Right lobe of liver (tissue), 6 donors: ENCODE measurements at regions not wholly inside any gene's neighbourhood (a gene's known extent, or its start where the extent isn't known, plus 50 kb on each side); places are given as distances from the start of the nearest gene placed in this dataset.
"Not testable (repeated sequence)": the region's sequence is repeated elsewhere in the genome, so short reads cannot be mapped to it uniquely, and the experiment has no call there.

Experiments used
- ATAC-seq, 4 donors: fragments of 200-7000 bp; cut with Tn5 transposase; one replicate each; pipeline ENCODE4 v1.9.1; 2020; ENCODE audit warnings: mild to moderate bottlenecking in 4 of 4, moderate library complexity in 4 of 4
- DNase-seq, 3 donors: peaks; one replicate each; pipeline ENCODE4 v3.0.0-alpha.2; 2020
- H3K27ac ChIP-seq, 3 donors: fragments of 200-600 bp; one replicate each; pipeline ENCODE4 v1.8.0; 2022
- H3K27me3 ChIP-seq, 2 donors: fragments of 200-600 bp; one replicate each; pipeline ENCODE4 v1.8.0; 2022
- H3K36me3 ChIP-seq, 4 donors: fragments of 200-600 bp; sonication (generic) in 1 of 4; one replicate each; pipeline versions ENCODE4 v1.5.1 to v1.8.0; 2017 to 2022; ENCODE audit warnings: control low read depth in 1 of 4
- H3K4me1 ChIP-seq, 4 donors: fragments of 200-600 bp; sonication (generic) in 1 of 4; one replicate each; pipeline versions ENCODE4 v1.5.1 to v1.8.0; 2017 to 2022; ENCODE audit warnings: control low read depth in 1 of 4
- H3K4me3 ChIP-seq, 3 donors: fragments of 200-600 bp; one replicate each; pipeline ENCODE4 v1.8.0; 2022
- H3K9me3 ChIP-seq, 4 donors: fragments of 200-600 bp; sonication (generic) in 1 of 4; one replicate each; pipeline versions ENCODE4 v1.5.1 to v1.8.0; 2017 to 2022; ENCODE audit warnings: control low read depth in 1 of 4
- POLR2A ChIP-seq: fragments of 450-650 bp; IDR thresholded peaks from one replicate; pipeline ENCODE4 v1.6.1; 2017; ENCODE audit warnings: antibody characterized with exemption, mild to moderate bottlenecking
- WGBS: methylation state at CpG from one replicate; pipeline ENCODE4 v1.1.6; 2018; ENCODE audit warnings: low coverage, low lambda C conversion rate; ENCODE audit not compliant: insufficient coverage; ENCODE audit errors: missing lambda C conversion rate; 5-methylcytosine and 5-hydroxymethylcytosine counted together
- intact Hi-C, 2 donors: fragments of 100-400 bp; cut with DNase I; formaldehyde crosslinking; loops; one replicate each; pipeline versions ENCODE4 v1.11.2 to v1.14.1; 2022
- TF ChIP-seq, protein P1 (sequence below), 4 donors: fragments of 200-600 bp in 3 of 4; fragments of 450-650 bp in 1 of 4; IDR thresholded peaks; one replicate each; pipeline versions ENCODE4 v1.5.1 to v1.8.0; 2016 to 2022; ENCODE audit warnings: antibody characterized with exemption in 4 of 4, mild to moderate bottlenecking in 2 of 4
- donor health status: DM: no; HTN: yes; CAD: no.
- donor health status: DM: no; HTN: no; CAD: no.
- donor health status: DM: no; HTN: no; CAD: no.
- donor health status: DM: no; HTN: yes; CAD: no.
- donor health status: DM: no; HTN: yes; CAD: no.

DNA sequence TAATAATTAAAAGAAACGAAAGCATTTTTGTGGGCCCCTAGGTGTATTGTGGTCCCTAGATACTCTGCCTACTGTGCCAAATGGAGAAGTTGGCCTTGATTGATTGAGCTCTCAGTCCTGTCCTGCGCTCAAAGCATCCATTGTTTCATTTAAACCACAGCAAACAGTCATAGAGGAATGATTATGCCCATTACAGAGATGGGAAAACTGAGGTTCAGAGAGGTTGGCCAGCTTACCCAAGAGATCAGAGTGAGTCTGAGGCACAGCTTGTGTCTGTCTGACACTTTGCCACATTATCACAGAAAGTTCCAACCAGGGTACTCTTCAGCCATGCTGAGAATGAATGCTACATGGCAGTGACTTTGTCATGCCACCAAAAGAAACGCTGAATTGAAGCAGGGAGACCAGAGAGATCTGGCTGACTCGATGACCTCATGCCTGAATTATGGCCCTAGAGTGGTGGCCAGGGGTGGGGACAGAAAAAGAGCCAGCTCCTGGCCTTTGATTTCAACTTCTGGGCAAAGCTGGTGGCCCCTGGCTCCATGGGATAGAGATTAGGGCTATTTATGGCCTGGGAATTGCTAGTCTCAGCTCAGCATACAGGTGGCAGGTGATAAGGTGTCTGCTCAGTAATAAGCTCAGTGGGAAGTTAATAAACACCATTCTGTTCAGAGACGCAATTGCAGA, 180.5 kb downstream of the MIAT start:
- Histone ChIP-seq H3K27me3 (no peaks in the 10 kb centered on the region), H3K36me3 (no peaks in the 10 kb centered on the region), H3K9me3 (no peaks in the 10 kb centered on the region), H3K4me1 (no peaks in the 10 kb centered on the region), H3K27ac (no peak overlapping the region), H3K4me3 (no peak overlapping the region)
- DNase-seq (no peak), ATAC-seq (no peak)
- intact Hi-C loops = no loop called here
- 44% methylated on average over 5 of the region's 5 CpGs for WGBS
- TF ChIP-seq, protein P1, sequence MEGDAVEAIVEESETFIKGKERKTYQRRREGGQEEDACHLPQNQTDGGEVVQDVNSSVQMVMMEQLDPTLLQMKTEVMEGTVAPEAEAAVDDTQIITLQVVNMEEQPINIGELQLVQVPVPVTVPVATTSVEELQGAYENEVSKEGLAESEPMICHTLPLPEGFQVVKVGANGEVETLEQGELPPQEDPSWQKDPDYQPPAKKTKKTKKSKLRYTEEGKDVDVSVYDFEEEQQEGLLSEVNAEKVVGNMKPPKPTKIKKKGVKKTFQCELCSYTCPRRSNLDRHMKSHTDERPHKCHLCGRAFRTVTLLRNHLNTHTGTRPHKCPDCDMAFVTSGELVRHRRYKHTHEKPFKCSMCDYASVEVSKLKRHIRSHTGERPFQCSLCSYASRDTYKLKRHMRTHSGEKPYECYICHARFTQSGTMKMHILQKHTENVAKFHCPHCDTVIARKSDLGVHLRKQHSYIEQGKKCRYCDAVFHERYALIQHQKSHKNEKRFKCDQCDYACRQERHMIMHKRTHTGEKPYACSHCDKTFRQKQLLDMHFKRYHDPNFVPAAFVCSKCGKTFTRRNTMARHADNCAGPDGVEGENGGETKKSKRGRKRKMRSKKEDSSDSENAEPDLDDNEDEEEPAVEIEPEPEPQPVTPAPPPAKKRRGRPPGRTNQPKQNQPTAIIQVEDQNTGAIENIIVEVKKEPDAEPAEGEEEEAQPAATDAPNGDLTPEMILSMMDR (IDR thresholded peaks at IDR 0.05) = no peak
- no peak for TF ChIP-seq POLR2A

DNA sequence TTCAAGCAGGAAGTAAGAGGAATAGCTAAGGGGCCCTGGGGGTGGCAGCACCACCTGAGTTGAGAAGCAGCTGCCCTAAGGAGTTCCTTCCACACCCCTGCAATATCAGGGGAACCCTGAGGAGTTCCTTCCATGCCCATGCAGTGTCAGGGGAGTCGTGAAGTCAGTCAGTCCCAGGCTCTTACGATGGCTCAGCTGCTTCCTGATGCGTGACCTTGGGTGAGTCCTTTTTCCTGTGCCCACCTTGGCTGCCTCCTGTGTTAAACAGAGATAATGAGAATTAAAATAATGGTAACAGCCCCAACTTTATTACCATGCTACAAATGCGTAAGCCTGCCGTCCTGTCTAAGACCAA, 181.1 kb downstream of the MIAT start:
- no peak overlapping the region for H3K4me3 ChIP-seq
- H3K9me3 ChIP-seq = no peaks in the 10 kb centered on the region
- no peak overlapping the region for H3K27ac ChIP-seq
- DNase-seq = no peak
- no peak for TF ChIP-seq POLR2A
- TF ChIP-seq, protein P1 (IDR thresholded peaks at IDR 0.05) = no peak
- WGBS = 60% methylated on average over 1 of the region's 5 CpGs
- no peaks in the 10 kb centered on the region for H3K36me3 ChIP-seq
- H3K27me3 ChIP-seq = no peaks in the 10 kb centered on the region
- intact Hi-C loops = no loop called here
- no peaks in the 10 kb centered on the region for H3K4me1 ChIP-seq
- ATAC-seq = no peak

- Histone ChIP-seq H3K4me1 (no peaks in the 10 kb centered on the region), H3K27ac (no peak overlapping the region), H3K9me3 (no peaks in the 10 kb centered on the region), H3K36me3 (no peaks in the 10 kb centered on the region), H3K4me3 (no peak overlapping the region), H3K27me3 (no peaks in the 10 kb centered on the region)
- no peak for DNase-seq
- 78% methylated on average over 4 of the region's 5 CpGs for WGBS
- TF ChIP-seq POLR2A = no peak
- TF ChIP-seq, protein P1 (IDR thresholded peaks at IDR 0.05) = no peak
- intact Hi-C loops = no loop called here
- ATAC-seq = no peak
Observed at GRCh38 chr22:26839216-26839615, 181.8 kb downstream of the MIAT start.

- H3K4me3 ChIP-seq, H3K27ac ChIP-seq, H3K27me3 ChIP-seq, H3K9me3 ChIP-seq, DNase-seq, intact Hi-C loops, ATAC-seq, H3K36me3 ChIP-seq, H3K4me1 ChIP-seq: not testable (repeated sequence)
- WGBS = 77% methylated on average over 3 of the region's 3 CpGs
Observed at GRCh38 chr22:26840770-26841169, 183.4 kb downstream of the MIAT start.

DNA sequence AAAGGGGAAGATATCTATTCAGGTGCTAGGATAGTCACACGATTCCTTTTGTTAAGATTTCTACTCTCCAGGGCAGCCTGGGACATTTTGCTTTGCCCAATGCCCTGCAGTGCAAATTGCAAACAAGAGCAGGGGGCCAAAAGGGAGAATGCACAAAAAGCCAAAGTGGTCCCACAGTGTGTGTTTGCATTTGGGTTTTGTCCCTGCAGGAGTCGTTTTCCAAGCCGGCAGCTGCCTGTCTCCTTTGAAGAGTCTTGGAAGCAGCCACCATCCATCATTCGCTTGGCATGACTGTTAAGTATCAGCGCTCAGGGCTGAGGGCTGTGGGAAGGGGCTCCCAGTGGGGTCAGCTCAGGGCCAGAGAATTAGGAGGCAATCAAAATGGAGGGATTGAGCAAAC, 184.7 kb downstream of the MIAT start:
- no peaks in the 10 kb centered on the region for H3K9me3 ChIP-seq
- no peak for DNase-seq
- TF ChIP-seq POLR2A = no peak
- TF ChIP-seq, protein P1 (IDR thresholded peaks at IDR 0.05) = no peak
- intact Hi-C loops = no loop called here
- H3K27me3 ChIP-seq = no peaks in the 10 kb centered on the region
- no peak overlapping the region for H3K4me3 ChIP-seq
- no peaks in the 10 kb centered on the region for H3K4me1 ChIP-seq
- no peak for ATAC-seq
- H3K27ac ChIP-seq = no peak overlapping the region
- 39% methylated on average over 4 of the region's 5 CpGs for WGBS
- H3K36me3 ChIP-seq = no peaks in the 10 kb centered on the region
